B cell (primary cell): ENCODE measurements at regions not wholly inside any gene's neighbourhood (a gene's known extent, or its start where the extent isn't known, plus 50 kb on each side); places are given as distances from the start of the nearest gene placed in this dataset.

Experiments used
- ATAC-seq: fragments of 200-7000 bp; cut with Tn5 transposase; one replicate; pipeline ENCODE4 v1.10.0; 2021; ENCODE audit warnings: low read depth, mild to moderate bottlenecking, moderate number of reproducible peaks, moderate library complexity
- CTCF ChIA-PET: fragments of 350-600 bp; sonication (Branson Sonifier 250); formaldehyde crosslinking; loops from one replicate; lab custom pipeline; 2021; ENCODE audit warnings: antibody characterized with exemption, inconsistent platforms; lab: Charles Lee
- POLR2A ChIA-PET: fragments of 350-600 bp; sonication (Branson Sonifier 250); formaldehyde crosslinking; loops from one replicate; lab custom pipeline; 2021; ENCODE audit warnings: antibody characterized with exemption; lab: Charles Lee
- DNase-seq: peaks from one replicate; pipeline ENCODE4 v3.0.0; 2013
- H2AFZ ChIP-seq: 2 replicates; pipeline ENCODE4 v1.6.1; 2012; ENCODE audit warnings: mild to moderate bottlenecking, low read depth, low read length; ENCODE audit not compliant: insufficient read depth, poor library complexity, severe bottlenecking
- H3K27ac ChIP-seq, 2 donors: 1 replicate in 1 of 2; 2 replicates in 1 of 2; pipeline ENCODE4 v1.5.1; 2012 to 2013; ENCODE audit warnings: low read length in 2 of 2, mild to moderate bottlenecking in 2 of 2, moderate library complexity in 1 of 2
- H3K27me3 ChIP-seq, 4 experiments: fragments of 200-600 bp in 1 of 4; sonication (generic) in 1 of 4; replicated peaks in 1 of 4; 1 replicate in 2 of 4; 2 replicates in 2 of 4; pipeline versions ENCODE4 v1.6.1 to v1.7.0; 2013 to 2016; ENCODE audit warnings: low read length in 3 of 4, mild to moderate bottlenecking in 2 of 4, mixed read lengths in 1 of 4, moderate library complexity in 1 of 4; ENCODE audit not compliant: insufficient read depth in 4 of 4, control insufficient read depth in 3 of 4; ENCODE audit errors: control extremely low read depth in 1 of 4
- H3K36me3 ChIP-seq, 2 experiments: replicated peaks in 1 of 2; 1 replicate in 1 of 2; 2 replicates in 1 of 2; pipeline versions ENCODE4 v1.6.1 to v1.7.1; 2013; ENCODE audit warnings: low read length in 1 of 2; ENCODE audit not compliant: insufficient read depth in 2 of 2, control insufficient read depth in 1 of 2; ENCODE audit errors: control extremely low read depth in 1 of 2, extremely low read depth in 1 of 2
- H3K4me1 ChIP-seq, 2 donors: fragments of 200-600 bp in 1 of 2; sonication (generic) in 1 of 2; 1 replicate in 1 of 2; 2 replicates in 1 of 2; pipeline versions ENCODE4 v1.5.1 to v1.6.1; 2013 to 2017; ENCODE audit warnings: low read length in 2 of 2; ENCODE audit not compliant: control insufficient read depth in 2 of 2, insufficient read depth in 2 of 2
- H3K4me2 ChIP-seq: replicated peaks from 2 replicates; pipeline ENCODE3; 2012; ENCODE audit warnings: mild to moderate bottlenecking, low read depth, low read length; ENCODE audit not compliant: poor library complexity, severe bottlenecking
- H3K4me3 ChIP-seq, 5 experiments: fragments of 200-600 bp in 1 of 5; sonication (generic) in 1 of 5; 1 replicate in 3 of 5; 2 replicates in 2 of 5; pipeline versions ENCODE4 v1.5.1 to v1.7.0; 2011 to 2016; ENCODE audit warnings: low read length in 4 of 5, mild to moderate bottlenecking in 4 of 5, low read depth in 2 of 5, control low read depth in 1 of 5, moderate library complexity in 1 of 5; ENCODE audit not compliant: insufficient read depth in 1 of 5; ENCODE audit errors: control extremely low read depth in 1 of 5, extremely low read depth in 1 of 5
- H3K79me2 ChIP-seq: fragments of 200-600 bp; sonication (generic); one replicate; pipeline ENCODE4 v1.6.0; 2016; ENCODE audit warnings: low read length; ENCODE audit not compliant: control insufficient read depth, insufficient read depth
- H3K9ac ChIP-seq: fragments of 200-600 bp; sonication (generic); 2 replicates; pipeline ENCODE4 v1.6.1; 2017; ENCODE audit warnings: mild to moderate bottlenecking, low read length, moderate library complexity
- H3K9me3 ChIP-seq, 3 donors: one replicate each; pipeline versions ENCODE4 v1.6.1 to v1.7.1; 2013; ENCODE audit warnings: low read length in 2 of 3; ENCODE audit not compliant: control insufficient read depth in 2 of 3, insufficient read depth in 1 of 3; ENCODE audit errors: control extremely low read depth in 1 of 3
- H4K20me1 ChIP-seq: 2 replicates; pipeline ENCODE4 v1.6.0; 2012; ENCODE audit warnings: mild to moderate bottlenecking, low read length; ENCODE audit not compliant: insufficient read depth, control insufficient read depth, poor library complexity, severe bottlenecking
- H3K27ac Mint-ChIP-seq: one replicate; pipeline ENCODE4 v1.8.0; 2021; ENCODE audit warnings: mixed read lengths
- H3K27me3 Mint-ChIP-seq: one replicate; pipeline ENCODE4 v1.8.0; 2021; ENCODE audit warnings: mixed read lengths
- H3K4me1 Mint-ChIP-seq: one replicate; pipeline ENCODE4 v1.8.0; 2021; ENCODE audit warnings: mixed read lengths
- H3K4me3 Mint-ChIP-seq: one replicate; pipeline ENCODE4 v1.8.0; 2021; ENCODE audit warnings: mixed read lengths
- H3K9me3 Mint-ChIP-seq: one replicate; pipeline ENCODE4 v1.8.0; 2022; ENCODE audit warnings: mixed read lengths; ENCODE audit not compliant: insufficient read depth
- CTCF ChIP-seq: fragments of 200-600 bp; IDR thresholded peaks from one replicate; pipeline ENCODE4 v1.8.0; 2022; ENCODE audit warnings: antibody characterized with exemption, mild to moderate bottlenecking
- EZH2 ChIP-seq: IDR thresholded peaks from 2 replicates; pipeline ENCODE4 v1.6.1; 2012; ENCODE audit warnings: borderline replicate concordance, low read depth, mild to moderate bottlenecking, moderate library complexity, low read length; ENCODE audit not compliant: insufficient read depth, poor library complexity, severe bottlenecking
- WGBS: methylation state at CpG from one replicate; pipeline ENCODE4 v1.1.5; 2013; ENCODE audit warnings: missing lambda C conversion rate; ENCODE audit not compliant: insufficient coverage; 5-methylcytosine and 5-hydroxymethylcytosine counted together
- intact Hi-C: fragments of 100-400 bp; cut with micrococcal nuclease; formaldehyde crosslinking; loops from one replicate; pipeline ENCODE4 v1.10.0; 2022

GRCh38 chr5:12114075-12114474 lies 209.8 kb upstream of the CTNND2 start:
- Histone ChIP-seq H3K4me2 (no peak overlapping the region), H3K79me2 (no peaks in the 10 kb centered on the region), H2AFZ (no peak overlapping the region), H3K9me3 (no peaks in the 10 kb centered on the region), H3K4me3 (no peak overlapping the region), H3K27ac (no peak overlapping the region), H3K9ac (no peak overlapping the region), H3K36me3 (no peaks in the 10 kb centered on the region), H3K27me3 (no peaks in the 10 kb centered on the region), H4K20me1 (no peaks in the 10 kb centered on the region), H3K4me1 (no peaks in the 10 kb centered on the region)
- TF ChIP-seq CTCF (no peak), EZH2 (no peak)
- ChIA-PET CTCF (no interaction called here), POLR2A (no interaction called here)
- intact Hi-C loops, result no loop called here
- no peaks in the 10 kb centered on the region for H3K27me3 Mint-ChIP-seq
- peaks cover 14% of the 10 kb centered on the region for H3K9me3 Mint-ChIP-seq
- no peak overlapping the region for H3K4me3 Mint-ChIP-seq
- no CpG with 5 or more reads among the region's 1 CpG for WGBS
- no peak overlapping the region for H3K27ac Mint-ChIP-seq
- H3K4me1 Mint-ChIP-seq, result no peaks in the 10 kb centered on the region
- ATAC-seq (no peak), DNase-seq (no peak)

- Mint-ChIP-seq H3K27me3 (no peaks in the 10 kb centered on the region), H3K27ac (no peak overlapping the region), H3K9me3 (peaks cover 12% of the 10 kb centered on the region), H3K4me1 (no peaks in the 10 kb centered on the region), H3K4me3 (no peak overlapping the region)
- Histone ChIP-seq H3K4me3 (no peak overlapping the region), H2AFZ (no peak overlapping the region), H3K9ac (no peak overlapping the region), H3K27me3 (no peaks in the 10 kb centered on the region), H3K4me2 (no peak overlapping the region), H3K9me3 (no peaks in the 10 kb centered on the region), H3K4me1 (no peaks in the 10 kb centered on the region), H3K27ac (no peak overlapping the region), H3K79me2 (no peaks in the 10 kb centered on the region), H4K20me1 (no peaks in the 10 kb centered on the region), H3K36me3 (no peaks in the 10 kb centered on the region)
- ChIA-PET CTCF (no interaction called here), POLR2A (no interaction called here)
- ATAC-seq, result no peak
- DNase-seq, result no peak
- TF ChIP-seq CTCF, result no peak
- no peak for TF ChIP-seq EZH2
- WGBS, result no CpG with 5 or more reads among the region's 3 CpGs
- intact Hi-C loops, result no loop called here
Observed at GRCh38 chr5:12113062-12113461, 208.8 kb upstream of the CTNND2 start.
